Urothelium cell line (cell line): ENCODE measurements at regions not wholly inside any gene's neighbourhood (a gene's known extent, or its start where the extent isn't known, plus 50 kb on each side); places are given as distances from the start of the nearest gene placed in this dataset.

ENCODE experiments used
- DNase-seq: peaks from one replicate; pipeline ENCODE4 v3.0.0; 2011; ENCODE audit warnings: low spot score, mixed read lengths
- FAIRE-seq: peaks from 2 replicates; lab custom pipeline; 2011; peaks lifted over from hg19 to GRCh38; lab: Jason Lieb, UNC

DNA sequence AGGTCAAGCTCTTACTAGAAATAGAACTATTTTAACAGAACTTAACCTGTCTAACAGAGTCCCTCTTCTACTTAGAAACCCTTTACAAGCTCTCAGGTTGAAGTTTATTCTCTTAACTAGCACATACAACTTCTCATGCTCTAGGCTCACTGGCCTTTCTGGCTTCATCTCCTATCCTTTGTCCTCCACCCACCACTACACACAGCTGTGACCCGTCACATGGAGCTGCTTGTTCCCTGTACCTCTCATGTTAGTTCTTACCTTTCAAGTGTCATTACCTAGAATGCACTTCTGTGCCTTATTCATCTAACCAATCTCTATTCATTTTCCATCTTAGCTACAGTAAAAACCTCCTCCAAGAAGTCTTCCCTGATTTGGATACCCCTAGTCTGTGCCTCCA lies 89.4 kb upstream of the APC start:
- DNase-seq (no peak), FAIRE-seq (no peak)

- no peak for DNase-seq
- FAIRE-seq: no peak
These were observed 87.8 kb upstream of the APC start for GRCh38 chr5:112649882-112650281.

DNA sequence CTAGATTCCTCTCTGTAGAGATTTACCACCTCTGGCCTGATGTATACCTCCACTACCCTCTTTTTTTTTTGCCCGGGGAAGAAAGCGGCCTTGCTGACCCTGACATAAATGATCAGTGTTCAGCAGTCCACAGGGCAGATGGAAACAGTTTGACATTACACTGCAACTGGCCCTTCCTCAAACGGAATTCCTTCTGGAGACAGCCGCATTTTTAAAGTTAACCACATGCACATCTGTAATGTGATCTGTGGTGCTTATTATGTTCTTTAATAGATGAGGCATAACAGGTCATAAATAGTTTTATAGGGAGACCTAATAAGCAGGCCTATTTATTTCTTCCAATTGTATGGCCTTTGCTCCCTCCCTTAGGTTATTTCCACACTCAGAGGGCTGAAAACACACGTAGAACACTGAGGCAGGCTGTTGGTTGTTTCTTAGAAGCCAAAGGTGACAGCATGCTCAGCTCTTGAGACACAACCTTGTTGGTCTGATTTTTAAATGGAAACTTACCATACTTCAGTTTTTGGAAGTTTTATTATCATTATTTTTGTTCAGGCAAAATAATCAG lies 84.0 kb upstream of the APC start:
- DNase-seq (no peak), FAIRE-seq (no peak)

- no peak for DNase-seq
- FAIRE-seq: no peak
These were observed 82.2 kb upstream of the APC start for GRCh38 chr5:112655513-112655912.

DNA sequence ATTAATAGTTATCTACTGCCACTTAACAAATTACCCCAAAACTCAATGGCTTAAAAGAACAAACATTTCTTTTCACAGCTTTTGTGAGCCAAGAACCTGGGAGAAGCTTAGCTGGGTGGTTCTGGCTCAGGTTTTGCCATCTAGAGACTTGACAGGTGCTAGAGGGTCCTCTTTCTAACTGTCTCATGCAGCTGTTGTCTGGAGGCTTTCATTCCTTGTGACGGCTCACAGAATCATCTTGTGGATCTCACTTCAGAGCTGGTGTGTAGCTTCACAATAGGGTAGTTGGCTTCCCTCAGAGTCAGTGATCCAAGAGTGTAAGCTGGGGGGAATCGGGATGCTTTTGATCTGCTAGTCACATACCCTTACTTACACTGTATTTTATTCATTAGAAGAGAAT lies 81.2 kb upstream of the APC start:
- FAIRE-seq: no peak
- no peak for DNase-seq

- FAIRE-seq (no peak), DNase-seq (no peak)
These were observed 79.9 kb upstream of the APC start for GRCh38 chr5:112657804-112658203.

DNA sequence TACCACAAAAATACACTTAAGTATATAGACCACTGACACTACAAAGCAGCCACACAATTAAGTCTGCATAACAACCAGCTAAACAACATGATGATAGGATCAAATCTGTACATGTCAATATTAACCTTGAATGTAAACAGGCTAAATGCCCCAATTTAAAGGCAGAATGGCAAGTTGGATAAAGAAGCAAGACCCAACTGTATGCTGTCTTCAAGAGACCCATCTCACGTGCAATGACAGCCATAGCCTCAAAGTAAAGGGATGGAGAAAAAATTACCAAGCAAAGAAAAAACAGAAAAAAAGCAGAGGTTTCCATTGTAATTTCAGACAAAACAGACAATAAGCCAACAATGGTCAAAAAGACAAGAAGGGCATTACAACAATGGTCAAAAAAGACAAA lies 77.3 kb upstream of the APC start:
- FAIRE-seq (no peak), DNase-seq (no peak)

GRCh38 chr5:112663146-112663545 lies 74.5 kb upstream of the APC start:
- no peak for FAIRE-seq
- DNase-seq: no peak

DNA sequence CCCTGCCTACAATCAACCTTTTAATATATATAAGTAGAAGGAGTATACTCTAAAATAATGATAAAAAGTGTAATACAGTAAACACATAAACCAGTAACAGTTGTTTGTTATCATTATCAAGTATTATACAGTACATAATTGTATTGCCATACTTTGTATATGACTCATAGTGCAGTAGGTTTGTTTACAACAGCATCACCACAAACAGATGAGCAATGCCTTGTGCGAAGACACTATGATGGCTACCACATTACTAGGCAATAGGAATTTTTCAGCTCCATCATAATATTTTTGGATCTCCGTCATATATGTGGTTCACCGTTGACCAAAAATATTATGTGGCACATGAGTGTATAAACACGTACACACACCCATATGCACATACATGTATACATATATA lies 69.7 kb upstream of the APC start:
- FAIRE-seq: no peak

GRCh38 chr5:112668911-112669310 lies 68.8 kb upstream of the APC start:
- DNase-seq (no peak), FAIRE-seq (peak; percentile 13)

More for the DNA sequence above, 69.7 kb upstream of the APC start:
- no peak for DNase-seq

DNA sequence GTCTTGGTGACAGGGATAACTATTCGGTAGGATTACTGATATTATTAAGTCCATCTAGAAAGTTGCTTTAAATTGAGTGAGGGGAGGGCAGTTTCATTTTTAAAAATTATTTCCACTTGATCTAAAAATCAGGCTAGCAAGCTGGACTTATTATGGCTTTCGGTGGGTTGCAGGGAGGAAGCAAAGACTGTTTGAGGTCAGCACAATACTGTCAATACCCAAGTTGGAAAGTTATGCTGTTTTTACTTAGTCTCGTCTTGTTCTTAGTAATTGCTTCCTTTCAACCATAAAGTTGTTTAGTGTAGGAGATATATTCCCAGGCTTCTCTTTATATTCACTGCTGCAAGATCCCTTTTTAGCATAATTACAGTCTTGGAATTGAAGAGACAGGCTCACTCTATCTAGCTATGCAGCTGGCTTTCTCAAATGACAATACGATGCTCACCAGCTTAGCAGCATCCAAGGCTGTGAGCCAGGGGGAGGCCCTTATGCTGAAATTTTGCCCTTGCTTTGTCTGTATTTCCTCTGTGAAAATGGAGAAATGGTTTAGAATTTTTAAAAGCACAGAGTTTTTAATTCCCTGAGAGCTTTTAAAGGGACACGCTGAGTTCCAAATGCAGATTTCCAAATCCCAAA lies 68.2 kb upstream of the APC start:
- no peak for FAIRE-seq

DNA sequence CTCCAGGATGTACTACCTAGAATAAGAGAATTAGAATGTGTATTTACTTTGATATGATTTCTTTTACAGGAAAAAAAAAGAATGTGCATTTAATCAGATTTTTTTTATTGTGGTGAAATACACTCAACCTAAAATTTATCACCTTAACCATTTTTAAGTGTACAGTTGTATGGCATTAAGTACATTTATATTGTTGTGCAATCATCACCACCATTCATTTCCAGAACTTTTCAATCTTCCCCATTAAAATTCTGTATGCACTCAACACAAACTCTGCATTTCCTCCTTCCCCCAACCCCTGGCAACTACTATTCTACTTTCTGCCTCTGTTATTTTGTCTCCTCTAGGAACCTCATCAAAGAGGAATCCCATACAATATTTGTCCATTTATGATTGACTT lies 66.0 kb upstream of the APC start:
- FAIRE-seq: no peak

More for the DNA sequence above, 68.2 kb upstream of the APC start:
- no peak for DNase-seq

DNA sequence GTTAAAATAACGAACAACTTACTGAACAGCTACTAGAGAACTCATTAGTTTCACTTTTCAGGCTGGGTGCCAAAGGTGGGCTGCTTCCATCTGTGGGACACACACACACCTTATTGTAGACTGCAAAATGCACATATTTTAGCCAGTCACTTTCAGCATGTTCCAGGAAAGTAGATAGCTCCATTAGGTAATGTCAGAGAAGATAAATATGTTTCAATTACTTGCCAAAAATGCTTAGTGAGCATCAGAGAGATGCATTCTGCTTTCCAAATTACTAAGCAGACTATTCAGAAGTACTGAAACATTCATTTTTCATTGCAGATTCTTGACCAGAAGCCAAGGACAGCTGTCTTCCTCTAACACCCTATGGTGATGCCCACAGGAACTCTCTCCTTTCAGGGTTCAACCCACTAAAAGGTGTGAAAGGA lies 56.2 kb upstream of the APC start:
- FAIRE-seq (no peak), DNase-seq (no peak)

More for the DNA sequence above, 66.0 kb upstream of the APC start:
- DNase-seq: no peak

DNA sequence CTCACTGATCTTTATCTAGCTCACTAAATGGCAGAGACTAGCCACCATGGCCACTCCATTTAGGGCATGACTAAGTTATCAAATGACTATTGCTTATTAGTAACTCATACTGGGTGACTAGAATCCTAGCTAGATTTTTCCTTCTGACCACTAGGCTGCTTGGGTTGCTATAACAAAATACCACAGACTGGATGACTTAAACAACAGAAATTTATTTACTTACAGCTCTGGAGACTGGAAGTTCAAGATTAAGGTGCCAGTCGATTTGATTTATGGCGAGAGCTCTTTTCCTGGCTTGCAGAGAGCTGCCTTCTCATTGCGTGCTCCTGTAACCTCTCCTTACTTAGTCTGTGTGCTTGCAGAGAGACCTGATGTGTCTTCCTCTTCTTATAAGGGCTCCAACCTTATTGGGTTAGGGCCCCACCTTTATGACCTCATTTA lies 55.0 kb upstream of the APC start:
- DNase-seq (no peak), FAIRE-seq (no peak)

- DNase-seq (no peak), FAIRE-seq (no peak)
These were observed 53.6 kb upstream of the APC start for GRCh38 chr5:112684121-112684520.

DNA sequence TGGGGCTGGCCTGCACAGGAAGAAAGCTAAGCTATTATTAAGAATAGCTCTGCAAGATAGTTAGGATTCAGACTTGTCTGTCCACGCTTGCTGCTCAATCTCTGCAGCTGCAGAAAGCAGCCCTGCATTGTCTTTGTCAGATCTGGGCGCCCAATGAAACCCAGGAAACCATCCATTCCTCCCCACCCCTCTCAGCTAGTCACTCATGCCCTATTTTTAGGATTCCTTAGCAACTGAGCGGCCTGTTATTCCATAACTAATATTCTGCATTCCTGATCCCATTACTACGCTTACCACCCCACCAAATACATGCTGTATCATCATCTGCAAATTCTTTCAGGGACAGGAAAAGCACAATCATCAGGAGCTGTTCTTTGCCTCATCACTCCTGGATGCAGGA lies 52.9 kb upstream of the APC start:
- DNase-seq (no peak), FAIRE-seq (no peak)

- DNase-seq (no peak), FAIRE-seq (no peak)
These were observed 52.3 kb upstream of the APC start for GRCh38 chr5:112685386-112685785.

- DNase-seq (no peak), FAIRE-seq (no peak)
These were observed 51.8 kb upstream of the APC start for GRCh38 chr5:112685931-112686330.

DNA sequence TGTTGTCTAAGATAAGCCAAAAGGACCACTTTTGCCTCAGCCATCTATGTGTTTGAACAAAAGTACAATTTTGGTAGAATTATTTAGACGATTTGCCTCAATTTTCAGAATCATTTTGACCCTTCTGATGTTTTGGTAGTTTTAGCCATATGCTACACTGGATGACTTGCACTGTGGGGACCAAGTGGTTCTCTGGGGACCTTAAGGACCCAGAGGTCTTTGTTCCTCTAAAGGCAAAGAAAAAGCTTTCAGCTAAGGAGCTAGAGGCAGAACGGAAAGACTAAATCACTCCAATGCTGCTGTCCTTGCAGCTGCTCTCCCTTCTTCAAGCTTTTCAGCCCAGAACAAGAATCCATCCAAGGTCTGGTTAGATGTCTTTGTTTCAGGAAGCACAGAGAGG lies 51.0 kb upstream of the APC start:
- DNase-seq (no peak), FAIRE-seq (no peak)

DNA sequence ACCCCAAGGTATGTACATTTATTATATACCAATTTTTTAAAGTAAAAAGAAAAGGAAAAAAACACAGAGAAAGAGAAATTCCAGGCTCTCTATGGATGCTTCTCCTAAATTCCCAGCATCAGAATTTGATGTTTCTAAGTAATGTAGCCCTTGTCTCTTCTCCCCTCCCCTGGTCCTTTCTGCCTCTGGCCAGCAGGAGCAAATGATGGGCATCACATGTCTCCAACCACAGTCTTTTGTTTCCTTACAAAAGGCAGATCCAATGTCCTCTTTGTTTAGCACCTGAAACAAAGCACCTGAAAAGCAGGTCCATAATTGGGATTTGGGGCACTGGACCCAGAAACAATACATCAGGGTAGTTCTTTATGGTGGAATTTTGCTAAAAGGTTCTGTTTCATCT lies 50.4 kb upstream of the APC start:
- FAIRE-seq (no peak), DNase-seq (no peak)
